Ramos (cell line): ENCODE measurements at regions not wholly inside any gene's neighbourhood (a gene's known extent, or its start where the extent isn't known, plus 50 kb on each side); places are given as distances from the start of the nearest gene placed in this dataset.

Source experiments
- in situ Hi-C: fragments of 300-500 bp; cut with MboI; formaldehyde crosslinking; loops from one replicate; pipeline ENCODE4 v1.14.3; 2022; ENCODE audit warnings: low sequenced_read_pairs; ENCODE audit not compliant: unreplicated experiment

DNA sequence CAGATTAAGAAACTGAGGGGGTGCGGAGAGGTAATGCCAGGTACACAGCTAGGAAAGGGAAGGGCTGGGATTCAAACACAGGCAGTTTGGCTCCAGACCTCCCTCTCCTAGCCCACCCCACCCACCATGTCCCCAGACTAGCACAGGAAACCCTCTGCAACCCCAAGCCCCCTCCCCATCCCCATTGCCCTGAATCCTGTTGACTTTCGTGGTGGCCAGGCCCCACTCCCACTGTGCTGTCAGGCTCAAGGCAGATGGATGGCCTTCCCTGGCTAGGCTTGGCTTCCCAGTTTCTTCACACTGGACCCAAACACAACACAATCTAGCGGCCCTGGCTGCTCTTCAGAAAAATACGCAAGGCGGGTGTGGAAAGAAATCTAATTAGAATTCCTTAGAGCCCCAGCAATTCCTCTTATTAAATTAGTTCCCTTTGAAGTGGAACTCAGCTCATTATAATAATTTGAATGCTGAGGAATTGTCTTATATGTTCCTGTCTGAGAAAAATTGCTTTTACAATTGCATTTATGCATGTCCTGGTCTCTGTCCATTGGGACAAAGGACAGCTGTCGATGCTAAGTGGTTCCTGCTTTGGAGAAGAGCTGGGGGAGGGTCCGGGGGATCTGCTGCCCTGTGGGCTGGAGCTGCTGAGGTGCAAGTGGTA, 97.4 kb downstream of the SYF2 start:
- in situ Hi-C loops = no loop called here

DNA sequence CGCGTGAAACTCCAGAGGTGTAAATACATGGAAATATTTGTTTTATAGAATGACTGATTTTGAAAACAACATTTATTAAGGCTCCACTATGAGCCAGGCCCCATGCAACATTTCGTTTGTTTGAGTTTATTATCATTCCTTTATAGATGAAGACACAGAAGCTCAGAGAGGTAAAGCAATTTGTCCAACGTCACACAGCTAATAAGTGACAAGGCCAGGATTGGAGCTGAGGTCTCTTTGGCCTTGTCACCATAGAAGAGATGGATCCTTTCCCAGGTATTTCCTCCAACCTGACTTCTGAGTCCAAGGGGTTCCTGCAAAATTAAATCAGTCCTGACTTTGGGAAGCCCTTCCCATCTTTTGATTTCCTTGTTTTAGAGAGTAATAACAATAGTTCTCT, 98.0 kb downstream of the SYF2 start:
- in situ Hi-C loops = no loop called here

DNA sequence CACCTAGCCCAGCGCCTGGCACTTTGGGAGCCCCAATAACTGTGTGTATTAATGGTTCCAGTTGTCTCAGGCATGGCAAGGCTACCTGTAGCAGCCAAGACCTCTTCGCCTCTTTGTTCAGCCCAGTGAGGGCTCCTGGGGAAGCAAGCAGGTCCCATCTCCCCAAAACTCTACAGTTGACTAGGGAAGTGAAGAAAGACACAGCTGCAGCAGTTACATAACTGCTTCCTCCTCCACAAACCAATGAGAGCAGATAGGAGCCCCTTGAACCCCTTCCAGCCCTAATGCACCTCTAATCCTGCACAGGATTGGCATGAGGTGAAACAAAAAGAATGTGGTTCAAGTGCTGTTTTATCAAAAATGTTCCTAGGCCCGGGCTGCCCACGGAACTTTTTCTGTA, 100.5 kb downstream of the SYF2 start:
- in situ Hi-C loops = no loop called here

DNA sequence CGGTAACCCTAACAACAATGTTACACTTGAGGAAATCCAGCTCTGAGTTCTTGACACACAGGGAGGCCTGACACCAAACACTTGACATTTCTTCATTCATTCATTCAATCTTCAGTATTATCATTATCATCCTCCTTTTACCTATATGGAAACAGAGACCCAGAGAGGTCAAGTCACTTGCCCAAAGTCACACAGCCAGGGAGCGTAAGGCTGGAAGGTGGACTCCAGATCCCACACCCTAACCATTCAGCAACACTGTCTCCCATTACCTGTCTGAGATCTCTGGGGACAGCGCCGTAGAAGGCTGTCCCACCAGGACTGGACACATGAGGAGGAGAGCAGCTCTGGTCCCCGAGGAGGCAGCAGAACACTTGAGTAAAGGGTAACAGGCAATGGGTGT, 101.4 kb downstream of the SYF2 start:
- in situ Hi-C loops = no loop called here

DNA sequence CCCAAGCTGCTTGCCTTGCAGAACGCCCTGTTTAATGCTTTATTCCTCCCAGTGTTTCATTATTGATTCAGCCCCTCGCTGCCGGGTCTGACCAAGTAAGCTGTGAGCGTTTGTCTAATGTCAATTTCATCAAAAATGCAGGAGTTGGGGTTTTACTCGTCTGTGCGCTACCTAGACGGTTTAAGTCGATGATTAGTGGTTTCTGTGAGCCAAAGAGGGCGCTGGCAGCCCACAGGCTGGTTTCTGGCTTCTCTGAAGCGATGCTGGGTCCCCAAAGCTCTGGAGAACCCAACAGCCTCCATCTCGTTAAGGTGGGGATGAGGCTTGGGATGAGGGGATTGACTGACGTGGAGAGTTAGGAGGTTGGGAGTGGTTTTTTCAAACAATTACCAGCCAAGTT, 102.9 kb downstream of the SYF2 start:
- in situ Hi-C loops = no loop called here

DNA sequence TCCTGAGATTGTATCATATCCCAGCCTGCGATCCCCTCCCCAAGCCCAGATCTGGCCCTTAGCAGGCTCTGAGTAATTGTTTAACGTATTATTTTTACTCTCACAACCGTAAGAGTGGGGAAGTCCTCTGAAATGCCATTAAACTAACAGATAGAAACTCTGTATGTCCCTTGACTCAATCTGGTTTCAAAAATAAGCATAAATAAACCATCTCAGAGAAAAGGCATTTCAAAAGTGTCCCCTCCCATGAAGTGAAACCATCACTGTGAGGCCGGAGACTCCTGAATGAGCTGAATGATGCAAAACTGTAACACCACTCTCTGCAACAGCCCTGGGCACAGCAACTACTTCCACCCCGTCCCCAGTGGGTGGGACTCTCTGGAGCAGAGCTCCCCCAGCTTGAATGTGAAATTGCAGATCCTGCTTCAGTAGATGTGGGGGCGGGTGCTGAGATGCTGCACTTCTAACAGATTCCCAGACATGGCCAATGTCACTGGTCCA, 104.1 kb downstream of the SYF2 start:
- in situ Hi-C loops = no loop called here

DNA sequence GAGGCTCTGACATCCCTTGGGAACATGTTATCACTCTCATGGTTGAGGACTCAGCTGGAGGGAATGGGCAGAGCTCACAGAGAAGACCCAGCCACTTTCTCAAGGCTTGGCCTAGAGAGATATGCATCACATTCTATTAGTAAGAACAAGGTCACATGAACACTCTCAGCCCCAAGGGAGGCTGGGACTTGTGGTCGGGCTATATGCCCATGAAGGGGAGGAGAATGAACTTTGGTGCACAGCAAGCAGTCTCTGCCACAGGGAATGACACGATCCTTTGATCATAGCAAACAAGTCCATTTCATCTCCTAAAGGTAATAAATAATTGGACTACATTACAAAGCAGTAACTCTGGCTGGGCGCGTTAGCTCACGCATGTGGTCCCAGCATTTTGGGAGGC, 105.7 kb downstream of the SYF2 start:
- in situ Hi-C loops = no loop called here

DNA sequence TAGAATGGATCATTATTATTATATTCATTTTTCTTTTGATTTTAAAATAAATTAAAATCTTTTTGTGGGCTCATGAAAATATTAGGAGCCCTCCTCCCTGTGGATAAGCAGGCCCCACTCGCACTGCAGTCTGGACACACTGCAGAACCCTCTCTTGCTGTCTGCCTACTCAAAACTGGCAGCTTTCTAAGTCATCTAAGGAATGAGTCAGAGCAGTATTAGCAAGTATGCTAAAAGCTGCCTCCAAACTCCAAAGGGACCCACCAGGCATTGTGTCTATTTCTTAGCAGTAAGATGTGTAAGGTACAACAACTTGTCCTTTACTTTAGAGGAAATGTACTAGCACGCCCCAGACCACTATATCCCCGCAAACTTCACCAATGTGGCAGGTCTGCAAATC, 108.8 kb downstream of the SYF2 start:
- in situ Hi-C loops = no loop called here

DNA sequence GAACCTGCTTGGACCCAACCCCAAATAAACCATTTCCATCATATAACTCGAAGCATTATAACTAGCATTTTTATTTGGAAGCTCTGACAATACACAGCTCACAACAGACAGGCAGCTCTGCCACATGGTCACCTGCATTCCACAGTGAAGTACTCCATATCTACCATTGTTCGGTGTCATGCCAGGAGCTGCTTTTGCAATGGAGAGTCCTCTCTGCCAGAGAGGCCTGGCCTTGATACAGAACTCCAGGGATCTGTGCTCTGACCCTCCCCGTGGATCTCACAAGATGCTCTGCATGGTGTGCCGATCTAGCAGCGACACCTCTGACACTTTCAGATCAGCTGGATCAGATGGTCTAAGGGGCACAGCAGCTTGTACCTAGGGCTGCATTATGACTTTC, 109.6 kb downstream of the SYF2 start:
- in situ Hi-C loops = no loop called here

DNA sequence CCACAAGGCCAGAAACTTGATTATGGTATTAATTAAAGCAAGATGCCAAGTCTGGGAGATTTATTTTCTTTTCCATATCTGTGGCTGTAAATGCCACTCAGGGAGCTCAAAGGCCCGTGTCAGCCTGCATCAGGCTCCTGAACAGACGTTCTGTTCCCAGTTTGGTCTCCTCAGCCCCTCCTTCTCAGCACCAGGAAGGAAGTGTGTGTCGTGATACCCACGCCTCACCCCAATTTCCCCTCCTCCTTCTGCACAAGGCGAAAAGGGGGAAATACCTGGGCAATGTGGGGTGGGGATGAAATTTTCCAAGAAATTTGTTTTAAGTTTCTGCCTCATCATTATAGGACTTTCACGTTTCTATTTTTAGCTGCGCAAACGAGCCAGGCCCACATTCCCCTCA, 112.0 kb downstream of the SYF2 start:
- in situ Hi-C loops = no loop called here

DNA sequence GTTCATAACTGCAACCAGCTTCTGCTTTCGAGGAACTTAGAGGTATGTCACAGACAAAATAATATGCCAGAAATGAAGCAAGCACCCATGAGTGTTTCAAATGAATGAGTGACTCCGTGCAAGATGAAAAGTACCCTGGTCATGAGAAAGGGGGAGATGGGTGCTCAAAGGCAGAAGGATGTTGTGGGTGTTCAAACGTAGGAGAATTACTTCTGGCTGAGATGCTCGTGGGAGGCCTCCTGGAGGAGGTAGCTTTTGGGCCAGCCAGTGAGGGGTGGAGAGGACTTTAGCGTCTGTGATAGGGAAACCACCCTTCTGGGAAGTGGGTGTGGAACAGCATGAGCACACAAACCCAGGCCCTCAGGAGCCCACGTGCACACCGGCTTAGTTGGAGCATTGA, 113.8 kb downstream of the SYF2 start:
- in situ Hi-C loops = loop anchor here (5.0 kb wide), 1 partner anchor 89 kb away; no protein-coding TSS in a partner anchor

DNA sequence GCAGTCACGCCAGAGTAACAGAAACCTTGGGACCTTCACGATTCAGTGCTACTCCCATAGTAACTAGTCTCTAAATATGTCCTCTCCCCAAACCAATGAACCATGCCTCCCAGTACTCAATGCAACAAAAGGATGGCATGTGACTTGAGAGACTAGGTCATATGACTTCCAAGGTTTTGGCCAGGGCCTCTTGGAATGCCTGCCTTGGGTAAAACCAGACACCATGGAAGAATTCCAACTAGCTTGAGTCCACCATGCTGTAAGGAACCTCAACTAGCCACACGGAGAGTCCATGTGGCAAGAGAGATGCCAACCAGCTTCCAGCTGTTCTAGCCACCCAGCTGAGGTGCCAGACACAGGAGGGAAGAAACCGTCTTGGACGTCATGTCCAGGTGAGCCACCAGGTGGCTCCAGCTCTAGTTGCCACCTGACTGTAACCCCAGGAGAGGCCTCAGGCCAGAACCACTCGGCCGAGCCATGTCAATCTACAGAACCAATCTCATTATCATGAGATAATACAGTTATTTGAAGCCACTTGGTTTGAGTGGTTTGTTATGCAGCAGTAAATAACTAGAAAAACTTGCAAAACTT, 115.0 kb downstream of the SYF2 start:
- in situ Hi-C loops = loop anchor here (5.0 kb wide), 1 partner anchor 90 kb away; no protein-coding TSS in a partner anchor

DNA sequence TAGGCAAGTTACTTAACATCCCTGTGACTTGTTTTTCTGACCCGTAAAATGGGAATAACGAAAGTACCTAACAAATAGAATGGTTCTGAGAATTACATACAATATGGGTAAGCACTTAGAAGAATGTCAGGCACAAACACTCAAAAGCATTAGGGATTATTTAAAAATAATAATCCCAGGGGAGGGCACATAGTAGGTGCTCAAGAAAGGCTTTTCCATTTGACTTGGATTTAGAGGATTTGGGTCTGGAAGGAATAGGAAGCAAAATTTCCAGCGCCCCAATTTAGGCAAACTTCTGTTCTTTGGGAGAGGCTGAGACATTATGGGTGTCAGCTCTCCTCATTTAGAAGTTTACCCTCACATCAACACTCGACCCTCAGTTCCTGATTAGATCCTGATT, 115.5 kb downstream of the SYF2 start:
- in situ Hi-C loops = loop anchor here (5.0 kb wide), 1 partner anchor 90 kb away; no protein-coding TSS in a partner anchor

DNA sequence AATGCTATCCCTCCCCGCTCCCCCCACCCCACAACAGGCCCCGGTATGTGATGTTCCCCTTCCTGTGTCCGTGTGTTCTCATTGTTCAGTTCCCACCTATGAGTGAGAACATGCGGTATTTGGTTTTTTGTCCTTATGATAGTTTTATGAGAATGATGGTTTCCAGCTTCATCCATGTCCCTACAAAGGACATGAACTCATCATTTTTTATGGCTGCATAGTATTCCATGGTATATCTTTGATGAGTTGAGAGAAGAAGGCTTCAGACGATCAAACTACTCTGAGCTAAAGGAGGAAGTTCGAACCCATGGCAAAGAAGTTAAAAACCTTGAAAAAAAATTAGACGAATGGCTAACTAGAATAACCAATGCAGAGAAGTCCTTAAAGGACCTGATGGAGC, 116.2 kb downstream of the SYF2 start:
- in situ Hi-C loops = loop anchor here (5.0 kb wide), 1 partner anchor 91 kb away; no protein-coding TSS in a partner anchor

DNA sequence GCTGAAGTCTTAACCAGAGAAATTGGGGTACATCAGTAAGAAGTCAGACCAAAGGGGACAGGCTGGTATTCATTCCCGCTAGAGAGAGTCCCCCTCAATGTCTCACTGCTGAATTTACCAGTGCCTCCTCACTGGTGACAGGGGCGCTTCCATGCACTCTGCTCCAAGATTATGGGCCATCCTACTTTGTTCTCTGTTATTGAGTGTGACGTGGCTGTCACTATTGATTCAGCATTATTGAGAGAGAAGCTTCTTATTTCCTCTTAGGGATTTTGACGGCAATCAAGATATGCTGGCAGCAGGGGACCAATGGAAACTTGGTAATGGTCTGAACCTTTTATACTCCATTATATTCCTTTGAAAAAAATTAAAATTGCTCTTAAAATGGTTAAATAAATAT, 118.6 kb downstream of the SYF2 start:
- in situ Hi-C loops = no loop called here

DNA sequence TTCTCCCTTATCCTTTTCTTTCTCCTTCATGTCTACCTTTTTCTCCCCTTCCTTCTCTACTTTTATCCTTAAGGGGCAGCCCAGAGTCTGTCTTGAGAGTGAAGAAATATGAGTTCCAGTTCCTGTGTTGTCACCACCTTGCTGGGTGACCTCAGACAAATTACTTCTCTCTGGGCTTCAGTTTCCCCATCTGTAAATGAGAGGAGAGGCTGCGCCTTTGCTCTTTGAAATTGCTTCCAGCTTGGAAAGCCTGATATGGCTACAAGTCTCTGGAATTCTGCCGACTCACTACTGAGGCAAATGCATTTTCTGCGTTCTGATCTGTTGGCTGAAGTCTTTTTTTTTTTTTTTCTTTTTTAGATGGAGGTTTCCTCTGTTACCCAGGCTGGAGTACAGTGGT, 119.2 kb downstream of the SYF2 start:
- in situ Hi-C loops = no loop called here

DNA sequence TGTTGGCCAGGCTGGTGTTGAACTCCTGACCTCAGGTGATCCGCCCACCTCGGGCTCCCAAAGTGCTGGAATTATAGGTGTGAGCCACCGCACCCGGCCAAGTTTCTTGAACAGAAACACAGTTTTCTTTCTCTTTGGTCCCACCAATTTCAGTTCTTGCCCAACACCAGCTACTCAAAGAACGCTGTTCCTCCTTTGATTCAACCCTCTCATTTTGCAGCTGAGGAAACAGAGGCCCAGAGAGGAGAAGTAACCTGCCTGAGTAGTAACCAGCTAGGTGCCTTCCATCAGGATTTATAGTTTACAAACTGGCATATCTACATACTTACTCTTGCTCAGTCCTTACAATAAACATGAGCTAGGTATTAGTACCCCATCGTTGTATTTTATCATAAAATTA, 119.9 kb downstream of the SYF2 start:
- in situ Hi-C loops = no loop called here

DNA sequence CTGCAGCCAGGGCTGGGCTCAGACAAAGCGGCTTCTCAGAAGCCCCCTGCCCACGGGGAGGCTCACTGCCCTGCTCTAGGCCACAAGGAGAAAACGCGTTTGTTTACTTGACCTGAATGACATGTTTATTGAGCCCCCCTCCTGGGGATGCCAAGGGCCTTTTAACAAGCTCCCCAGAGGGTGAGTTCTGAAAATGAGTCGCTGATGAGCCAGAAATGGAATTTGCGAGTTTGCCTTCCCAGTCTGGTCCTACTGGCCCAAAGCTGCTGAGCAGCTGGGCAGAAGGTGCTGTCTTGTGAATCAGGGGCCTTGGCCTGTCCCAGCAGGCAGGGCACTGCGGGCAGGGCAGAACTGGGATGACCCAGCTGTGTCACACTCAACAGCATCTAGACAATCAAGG, 120.6 kb downstream of the SYF2 start:
- in situ Hi-C loops = no loop called here

DNA sequence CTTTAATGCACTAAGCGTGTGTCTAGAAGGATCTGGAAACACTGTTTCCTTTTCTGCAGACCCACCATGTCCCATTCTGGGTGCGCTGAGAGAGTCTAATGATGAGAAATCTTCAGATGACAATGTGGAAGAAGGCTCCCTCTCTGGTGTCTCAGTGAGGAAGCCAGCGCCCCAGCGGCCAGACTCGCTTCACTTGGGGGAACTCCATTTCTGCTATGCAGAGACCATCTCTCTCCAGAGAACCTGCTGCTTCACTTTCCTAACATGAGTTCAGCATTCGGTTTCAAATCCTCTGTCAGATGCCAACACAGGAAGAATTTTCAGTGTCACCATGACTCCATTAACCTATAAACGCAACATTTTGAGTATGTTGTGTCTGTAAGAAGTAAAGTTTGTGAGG, 121.8 kb downstream of the SYF2 start:
- in situ Hi-C loops = no loop called here

DNA sequence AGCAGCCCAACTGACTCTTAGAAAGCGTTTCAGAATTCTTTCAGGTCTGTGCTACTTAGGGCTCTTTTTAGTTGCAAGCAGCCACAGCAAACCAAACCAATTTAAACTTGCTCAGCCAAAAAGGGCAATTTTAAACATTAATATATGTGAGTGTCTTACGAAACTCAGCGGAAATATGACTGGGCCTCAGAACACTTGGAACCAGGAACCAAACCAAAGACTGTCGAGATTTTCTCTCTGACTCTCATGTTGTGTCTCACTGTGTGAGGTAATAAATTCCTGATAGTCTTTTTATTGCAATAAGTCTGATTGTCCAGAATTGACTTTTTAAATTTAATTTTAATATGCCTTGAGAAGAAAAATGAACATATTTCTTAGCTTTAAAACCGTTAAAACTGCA, 122.3 kb downstream of the SYF2 start:
- in situ Hi-C loops = no loop called here

DNA sequence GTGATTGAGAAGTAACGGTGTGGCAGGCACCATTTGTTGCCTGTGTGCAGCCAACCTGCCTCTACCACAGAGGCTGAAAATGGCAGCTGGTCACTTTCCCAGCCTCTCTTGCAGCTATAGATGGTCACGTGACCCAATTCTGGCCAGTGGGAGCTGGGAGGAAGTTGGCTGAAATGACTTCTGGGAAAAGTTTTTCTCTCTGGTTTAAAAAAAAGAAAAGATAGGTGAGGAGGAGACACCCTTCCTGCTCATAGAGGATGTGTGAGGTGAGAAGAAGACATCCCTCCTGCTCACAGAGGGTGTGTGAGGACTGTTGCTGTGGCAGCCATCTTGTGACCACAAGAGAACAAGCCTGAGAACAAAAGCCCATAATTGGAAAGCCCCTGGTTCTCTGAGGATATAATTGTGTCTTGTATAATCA, 122.8 kb downstream of the SYF2 start:
- in situ Hi-C loops = no loop called here

DNA sequence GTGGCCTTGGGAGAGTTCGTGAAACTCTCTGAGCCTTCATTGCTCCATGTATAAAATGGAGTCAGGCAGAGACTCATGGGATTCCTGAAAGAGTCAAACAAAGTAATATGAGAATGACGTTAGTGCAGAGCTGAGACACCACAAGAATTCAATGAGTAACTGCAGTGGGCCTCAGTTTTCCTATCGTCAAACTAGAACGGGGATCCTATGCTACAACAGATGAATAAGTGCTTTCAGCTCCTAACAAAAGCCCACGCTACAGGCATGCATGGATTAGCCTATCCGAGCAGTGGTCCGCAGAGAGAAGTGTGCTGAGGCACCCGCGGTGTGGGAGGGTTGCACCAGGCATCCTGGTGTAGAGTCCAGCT, 124.7 kb downstream of the SYF2 start:
- in situ Hi-C loops = no loop called here
